GM18502 (cell line): ENCODE measurements at regions not wholly inside any gene's neighbourhood (a gene's known extent, or its start where the extent isn't known, plus 50 kb on each side); places are given as distances from the start of the nearest gene placed in this dataset.

ENCODE experiments used
- ATAC-seq: cut with Tn5 transposase; IDR thresholded peaks from one replicate; pipeline ENCODE4 v1.9.1; 2021; ENCODE audit warnings: mild to moderate bottlenecking; ENCODE audit not compliant: unreplicated experiment, poor library complexity

GRCh38 chr2:120525056-120526046 lies 179.4 kb downstream of the INHBB start:
- no peak for ATAC-seq

DNA sequence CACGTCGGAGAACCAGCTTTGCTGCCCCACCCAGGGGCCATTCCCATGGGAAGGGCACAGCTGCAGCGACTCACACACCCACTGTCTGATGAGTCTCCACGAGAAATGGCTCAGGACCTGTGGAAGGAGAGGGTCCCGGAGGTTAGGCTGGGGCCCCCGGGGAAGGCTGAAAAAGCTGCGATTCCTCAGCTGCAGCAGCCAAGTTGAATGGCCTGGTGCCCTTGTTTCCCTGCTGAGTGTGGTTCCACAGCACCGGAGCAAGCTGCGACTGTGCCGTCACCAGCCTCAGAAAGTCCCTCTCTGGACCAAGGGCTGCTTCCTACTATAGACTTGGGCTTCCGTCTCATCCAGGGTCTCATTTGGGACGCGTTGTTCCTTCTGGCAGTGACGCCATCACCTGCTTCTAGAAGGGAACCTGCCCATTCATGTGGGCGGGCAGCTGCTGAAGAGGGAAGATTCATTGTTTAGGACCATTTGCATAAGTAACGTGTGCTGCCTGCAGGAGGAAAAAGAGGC lies 180.2 kb downstream of the INHBB start:
- ATAC-seq: no peak

DNA sequence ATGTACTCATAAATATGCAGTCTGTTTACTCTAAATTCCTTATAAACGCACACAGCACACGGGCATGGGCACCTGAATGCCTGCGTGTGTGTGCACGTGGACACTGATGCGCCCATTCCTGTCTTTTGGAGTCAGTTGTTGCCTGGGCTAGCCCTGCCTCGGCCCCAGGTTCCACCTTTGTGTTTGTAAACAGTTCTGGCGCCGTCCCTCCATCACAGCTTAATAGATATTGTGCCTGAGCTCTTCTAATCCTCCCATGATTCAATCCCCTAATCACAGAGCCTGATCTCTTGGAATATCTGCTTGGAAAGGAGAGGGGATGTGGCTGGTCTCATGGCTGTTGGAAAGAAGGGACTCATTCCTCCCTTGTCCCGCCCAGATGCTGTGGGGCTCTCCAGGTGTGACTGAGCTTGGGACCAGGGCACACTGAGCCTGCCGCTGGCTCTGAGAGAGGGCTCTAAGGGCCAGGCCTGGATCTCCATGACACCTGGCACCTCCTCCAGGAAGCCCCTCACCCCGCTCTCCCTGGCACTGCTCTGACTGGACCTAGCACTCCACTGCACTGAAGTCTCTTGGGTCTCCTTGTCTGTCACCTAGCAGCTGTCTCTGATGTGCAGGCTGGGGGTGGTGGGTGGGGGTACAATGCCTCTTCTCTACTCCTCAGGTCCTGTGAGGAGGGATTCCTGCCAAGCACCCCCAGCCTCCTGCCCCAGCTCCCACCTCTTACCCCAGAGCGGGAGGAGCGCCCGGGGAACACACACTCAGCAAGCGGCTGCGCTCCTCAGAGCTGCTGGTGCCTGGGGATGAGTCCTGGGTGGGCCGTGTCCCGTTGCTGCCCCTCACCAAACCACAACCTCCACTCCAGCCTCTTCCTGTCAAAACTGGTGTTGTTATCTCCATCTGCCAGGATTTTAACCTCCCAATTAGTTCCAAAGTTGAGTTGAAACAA lies 181.3 kb downstream of the INHBB start:
- no peak for ATAC-seq

DNA sequence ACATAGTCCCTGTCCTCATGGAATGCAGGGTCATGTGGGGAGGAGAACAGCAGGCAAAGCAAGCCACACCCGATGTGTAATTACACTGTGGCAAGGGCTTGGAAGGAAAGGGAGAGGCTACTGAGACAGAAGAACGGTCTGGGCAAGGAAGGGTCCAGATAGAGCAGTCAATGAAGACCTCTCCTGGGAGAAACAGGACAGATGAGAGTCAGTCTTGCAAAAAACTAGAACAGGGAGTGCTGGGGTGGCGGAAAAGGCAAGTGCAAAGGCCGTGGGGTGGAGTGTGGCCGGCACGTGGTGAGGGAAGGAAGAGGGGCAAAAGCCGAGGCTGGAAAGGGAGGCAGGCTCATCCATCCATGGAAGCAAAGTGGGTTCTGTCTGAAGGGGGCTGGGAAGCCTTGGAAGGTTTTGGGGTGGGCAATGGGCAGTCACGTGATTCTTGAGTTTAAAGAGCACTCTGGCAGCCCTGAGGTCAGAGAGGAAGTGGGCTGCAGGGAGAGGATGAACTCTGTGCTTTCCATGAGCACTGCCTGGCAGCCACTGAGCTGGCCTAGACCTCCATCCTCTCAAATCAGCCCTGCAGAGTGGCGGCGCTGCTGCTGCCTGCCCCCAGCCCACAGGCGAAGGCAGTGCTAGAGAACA lies 182.2 kb downstream of the INHBB start:
- ATAC-seq: no peak

- no peak for ATAC-seq
Measured at GRCh38 chr2:120528693-120529076, 182.7 kb downstream of the INHBB start.

- ATAC-seq: no peak
Measured at GRCh38 chr2:120530781-120531180, 184.8 kb downstream of the INHBB start.

DNA sequence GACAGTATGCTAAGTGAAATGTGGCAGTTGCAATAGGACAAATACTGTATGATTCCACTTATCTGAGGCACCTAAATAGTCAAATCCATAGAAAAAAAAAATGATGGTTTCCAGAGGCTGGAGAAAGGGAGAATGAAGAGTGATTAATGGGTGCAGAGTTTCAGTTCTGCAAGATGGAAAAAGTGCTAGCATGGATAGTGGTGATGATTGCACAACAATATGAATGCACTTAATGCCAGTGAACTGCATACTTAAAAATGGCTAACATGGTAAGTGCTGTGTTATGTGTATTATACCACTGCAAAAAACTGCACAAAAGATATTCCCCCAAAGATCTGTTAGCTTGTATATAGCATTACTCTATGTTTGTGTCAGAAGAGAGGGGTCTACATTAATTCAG lies 185.4 kb downstream of the INHBB start:
- no peak for ATAC-seq

DNA sequence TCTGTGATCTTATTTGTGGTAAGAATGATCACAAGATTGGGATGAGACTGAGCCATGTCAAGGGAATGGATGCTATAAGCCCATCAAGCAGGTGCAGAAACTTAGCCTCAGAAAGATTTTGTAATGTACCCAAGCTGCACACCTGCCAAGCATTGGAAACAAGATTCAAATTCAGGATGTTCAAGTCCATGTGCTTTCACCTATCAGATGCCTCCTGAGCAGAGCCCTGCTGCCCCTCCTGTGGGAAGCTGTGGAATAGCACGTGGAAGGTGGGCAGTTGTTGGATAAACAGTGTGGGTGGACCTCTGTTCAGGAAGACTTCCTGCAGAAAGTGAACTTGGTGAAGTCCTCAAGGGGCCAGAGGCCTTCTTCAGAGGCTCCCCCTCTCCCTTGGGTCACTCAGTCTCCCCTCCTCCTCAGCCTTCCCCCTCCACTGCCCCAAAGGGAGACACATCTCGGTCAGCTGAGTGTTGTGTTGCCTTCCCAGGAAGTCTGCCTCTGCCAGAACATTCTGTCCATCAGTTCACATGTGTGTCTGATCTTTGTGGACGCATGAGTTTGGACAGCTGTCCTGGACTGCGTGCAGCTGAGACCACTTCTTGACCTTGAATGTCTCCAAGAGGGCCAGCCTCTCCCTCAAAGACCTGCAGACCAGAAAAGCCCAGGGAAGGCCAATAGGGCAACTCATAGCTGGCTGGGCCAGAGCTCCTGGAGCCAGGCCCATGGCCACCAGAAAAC lies 186.1 kb downstream of the INHBB start:
- no peak for ATAC-seq

GRCh38 chr2:120533625-120534024 lies 187.7 kb downstream of the INHBB start:
- ATAC-seq: no peak

DNA sequence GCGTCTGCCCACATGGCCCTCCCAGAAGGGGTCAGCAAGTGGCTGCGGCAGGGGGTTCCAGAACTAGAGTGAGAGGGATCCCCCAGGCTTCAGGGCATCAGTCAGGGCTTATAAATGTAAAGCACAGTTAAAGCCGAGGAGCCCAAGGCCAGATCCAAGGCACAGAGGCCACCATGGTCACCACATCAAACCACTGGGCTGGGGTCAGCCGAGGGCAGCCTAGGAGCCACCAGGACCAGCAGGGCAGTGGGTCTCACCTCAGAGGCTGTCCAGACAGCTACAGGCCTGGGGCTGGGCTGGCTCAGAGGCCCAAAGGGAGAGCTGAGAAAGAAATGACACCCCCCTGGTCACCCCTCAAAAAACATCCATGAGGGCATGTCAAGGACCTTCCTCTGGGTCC lies 188.5 kb downstream of the INHBB start:
- ATAC-seq: no peak

- no peak for ATAC-seq
Measured at GRCh38 chr2:120535081-120535480, 189.1 kb downstream of the INHBB start.

DNA sequence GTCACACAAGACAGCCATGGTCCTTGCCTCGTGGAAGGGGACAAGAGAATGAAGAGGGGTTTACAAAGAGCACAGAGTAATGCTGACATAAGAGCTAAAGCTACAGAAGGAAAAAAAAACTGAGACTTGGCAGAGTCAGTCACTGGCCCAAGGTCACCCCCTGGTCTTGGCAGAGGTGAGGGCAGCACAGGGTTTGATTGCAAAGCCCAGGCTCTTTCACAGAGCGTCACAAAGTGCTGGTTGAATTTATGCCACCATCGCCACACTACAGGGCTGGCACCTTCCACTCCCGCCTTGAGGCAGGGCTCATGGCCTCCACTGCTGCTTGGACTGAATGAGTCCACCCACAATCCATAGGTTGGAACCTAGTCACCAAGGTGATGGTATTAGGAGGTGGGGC lies 190.2 kb downstream of the INHBB start:
- ATAC-seq: no peak

DNA sequence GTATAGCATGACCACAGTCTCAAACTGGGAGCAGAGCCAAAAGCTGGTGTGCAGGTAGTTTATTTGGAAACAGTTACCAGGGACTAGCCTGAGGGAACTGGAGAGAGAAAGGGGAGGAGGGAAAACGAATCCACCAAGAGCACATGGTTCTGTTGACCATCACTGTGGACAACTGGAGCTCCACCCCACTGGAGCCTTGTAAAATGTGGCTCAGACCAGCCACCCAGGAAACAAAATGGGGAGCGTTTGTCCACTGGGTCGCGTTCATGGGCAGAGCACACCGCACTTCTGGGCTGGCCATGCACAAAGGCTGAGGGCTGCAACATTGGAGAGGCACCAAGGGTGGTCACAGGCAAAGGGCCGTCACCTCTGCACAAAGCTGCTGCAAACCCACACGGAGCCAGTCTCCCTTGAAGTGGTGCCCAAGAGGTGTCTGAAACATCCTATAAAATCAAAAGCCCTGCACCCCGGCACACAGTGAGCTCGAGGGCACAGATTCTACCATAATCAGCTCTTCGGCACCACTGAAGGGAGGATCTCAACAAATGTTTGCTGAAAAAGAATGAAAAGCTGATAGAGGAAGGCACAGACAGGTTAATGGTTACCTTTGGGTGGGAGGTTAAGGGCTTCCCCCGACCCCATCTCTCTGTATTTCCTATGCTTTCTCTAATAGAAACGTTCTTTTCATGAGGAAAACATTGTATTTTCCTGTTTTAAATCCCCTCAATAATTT lies 192.9 kb downstream of the INHBB start:
- no peak for ATAC-seq

DNA sequence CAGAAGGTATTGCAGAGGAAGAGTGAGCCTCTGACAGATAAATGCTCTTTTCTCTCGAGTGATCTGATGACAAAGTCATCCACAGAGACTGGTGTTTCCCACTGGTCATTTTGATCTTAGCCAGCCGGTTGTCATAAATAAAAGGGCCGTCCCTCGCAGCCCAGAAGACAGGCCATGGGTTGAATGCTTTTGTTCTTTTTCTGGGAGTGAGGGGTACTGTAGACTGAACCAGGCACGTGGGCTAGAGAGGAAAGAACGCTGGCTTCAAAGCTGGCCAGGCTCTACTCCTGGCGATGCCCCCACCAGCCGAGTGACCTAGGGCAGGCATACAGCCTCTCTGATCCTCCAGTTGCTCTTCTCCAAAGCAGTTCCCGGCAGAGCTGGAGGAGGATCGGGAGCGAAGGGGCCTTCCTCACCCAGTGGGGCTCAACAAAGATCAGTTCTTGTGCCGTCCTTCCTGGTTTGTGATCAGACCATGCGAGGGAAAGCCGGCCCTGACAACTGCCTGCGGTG lies 193.5 kb downstream of the INHBB start:
- ATAC-seq: no peak

- ATAC-seq: no peak
Measured at GRCh38 chr2:120539937-120540718, 194.2 kb downstream of the INHBB start.

DNA sequence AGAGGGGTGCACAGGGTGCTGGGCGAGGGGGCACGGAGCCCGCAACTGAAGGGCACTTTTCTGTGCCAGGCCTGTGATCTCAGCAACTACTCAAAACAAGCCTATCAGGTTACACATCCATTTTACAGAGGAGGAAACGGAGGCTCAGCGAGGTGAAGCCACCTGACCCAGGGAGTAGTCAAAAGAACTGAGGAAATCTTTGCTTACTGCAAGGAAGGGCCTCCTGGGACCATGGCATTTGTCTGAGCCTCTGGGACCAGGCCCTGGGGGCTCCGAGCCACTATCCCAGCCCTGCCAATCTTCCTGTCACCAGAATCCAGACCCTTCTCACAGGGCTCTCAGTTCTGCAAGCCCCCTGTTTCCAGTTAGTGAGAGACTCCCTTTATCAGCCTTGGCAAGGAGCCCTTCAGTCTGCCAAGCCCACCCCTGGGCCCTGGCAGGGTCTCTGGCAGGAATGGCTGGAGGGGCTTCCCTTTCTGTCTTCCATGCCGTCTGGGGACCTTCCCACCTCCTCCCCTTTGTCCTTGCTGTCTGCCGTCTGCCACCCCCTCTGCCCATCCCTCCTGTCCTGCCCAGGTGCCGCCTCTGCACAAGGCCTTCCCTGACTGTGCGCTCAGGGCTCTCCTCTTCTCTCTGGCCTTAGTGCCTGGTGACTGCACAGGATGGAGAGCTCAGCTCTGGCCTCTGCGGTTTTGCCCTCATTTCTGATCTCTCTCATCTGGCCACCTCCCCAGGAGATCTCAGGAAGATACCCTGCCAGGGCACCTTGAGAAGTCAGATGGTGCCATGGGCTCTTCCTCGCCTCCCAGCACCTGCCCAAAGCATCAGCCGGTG lies 194.7 kb upstream of the GLI2 start:
- ATAC-seq: no peak

GRCh38 chr2:120541553-120541932 lies 194.1 kb upstream of the GLI2 start:
- ATAC-seq: no peak
